Endothelial cell of umbilical vein (primary cell): ENCODE measurements at regions not wholly inside any gene's neighbourhood (a gene's known extent, or its start where the extent isn't known, plus 50 kb on each side); places are given as distances from the start of the nearest gene placed in this dataset.

Experiments
- BruUV-seq: library from RNA; stranded (reverse); fragments of 400-500 nt; replicated peaks from 2 replicates; lab custom pipeline; 2021; lab: Mats Ljungman, UMichigan
- CTCF ChIA-PET: fragments of 300-600, 350-600 bp; sonication (Branson Sonifier 250); formaldehyde crosslinking; loops from one replicate; lab custom pipeline; 2021; ENCODE audit warnings: antibody characterized with exemption, inconsistent platforms; lab: Charles Lee
- POLR2A ChIA-PET: fragments of 300-600, 350-600 bp; sonication (Branson Sonifier 250); formaldehyde crosslinking; loops from one replicate; lab custom pipeline; 2021; ENCODE audit warnings: antibody characterized with exemption, inconsistent platforms; lab: Charles Lee
- DNase-seq: peaks from one replicate; pipeline ENCODE4 v3.0.0-alpha.2; 2011; ENCODE audit warnings: low read depth, low spot score
- FAIRE-seq: peaks from 2 replicates; lab custom pipeline; 2011; peaks lifted over from hg19 to GRCh38; lab: Jason Lieb, UNC
- H2AFZ ChIP-seq: 2 replicates; pipeline ENCODE4 v1.6.0; 2012; ENCODE audit warnings: low read depth, low read length, control low read depth, inconsistent platforms
- H3K27ac ChIP-seq: 2 replicates; pipeline ENCODE4 v1.5.1; 2011; ENCODE audit warnings: low read depth, mild to moderate bottlenecking, control low read depth, low read length, moderate library complexity; ENCODE audit not compliant: insufficient read depth
- H3K27me3 ChIP-seq, 2 experiments: 2 replicates each; pipeline versions ENCODE4 v1.6.0 to v1.6.1; 2011; ENCODE audit warnings: low read length in 2 of 2, mixed read lengths in 1 of 2; ENCODE audit not compliant: control insufficient read depth in 2 of 2, insufficient read depth in 2 of 2
- H3K36me3 ChIP-seq, 2 experiments: 2 replicates in 1 of 2; 3 replicates in 1 of 2; pipeline ENCODE4 v1.5.1; 2011; ENCODE audit warnings: low read length in 2 of 2, mild to moderate bottlenecking in 1 of 2, moderate library complexity in 1 of 2; ENCODE audit not compliant: control insufficient read depth in 2 of 2, insufficient read depth in 2 of 2; ENCODE audit errors: extremely low read depth in 1 of 2
- H3K4me1 ChIP-seq: 3 replicates; pipeline ENCODE4 v1.5.1; 2011; ENCODE audit warnings: mild to moderate bottlenecking, low read length; ENCODE audit not compliant: control insufficient read depth, insufficient read depth; ENCODE audit errors: extremely low read depth
- H3K4me2 ChIP-seq: 2 replicates; pipeline ENCODE4 v1.6.1; 2011; ENCODE audit warnings: low read length, control low read depth, mixed read lengths; ENCODE audit not compliant: insufficient read depth
- H3K4me3 ChIP-seq, 3 experiments: fragments of 200-600 bp in 1 of 3; sonication (generic), shearing (Covaris generic) in 1 of 3; replicated peaks in 1 of 3; 2 replicates each; pipeline ENCODE4 v1.5.1; 2011 to 2016; ENCODE audit warnings: control low read depth in 3 of 3, low read length in 3 of 3, mild to moderate bottlenecking in 2 of 3, inconsistent platforms in 1 of 3, low read depth in 1 of 3, moderate library complexity in 1 of 3; ENCODE audit not compliant: insufficient read depth in 1 of 3
- H3K79me2 ChIP-seq: 2 replicates; pipeline ENCODE4 v1.6.0; 2012; ENCODE audit warnings: low read length, inconsistent platforms; ENCODE audit not compliant: control insufficient read depth, insufficient read depth
- H3K9ac ChIP-seq: replicated peaks from 2 replicates; pipeline ENCODE3; 2011; ENCODE audit warnings: low read length, control low read depth; ENCODE audit not compliant: insufficient read depth; ENCODE audit errors: extremely low read depth
- H3K9me1 ChIP-seq: replicated peaks from 3 replicates; pipeline ENCODE4 v1.6.0; 2011; ENCODE audit warnings: mild to moderate bottlenecking, low read length; ENCODE audit not compliant: control insufficient read depth, insufficient read depth; ENCODE audit errors: extremely low read depth
- H3K9me3 ChIP-seq: replicated peaks from 2 replicates; pipeline ENCODE4 v1.5.1; 2012; ENCODE audit warnings: low read length, inconsistent platforms; ENCODE audit not compliant: control insufficient read depth, insufficient read depth
- H4K20me1 ChIP-seq: replicated peaks from 2 replicates; pipeline ENCODE3; 2011; ENCODE audit warnings: mild to moderate bottlenecking, low read length; ENCODE audit not compliant: control insufficient read depth, insufficient read depth; ENCODE audit errors: extremely low read depth
- CTCF ChIP-seq, 2 donors: IDR thresholded peaks; 1 replicate in 1 of 2; 2 replicates in 1 of 2; pipeline ENCODE4 v1.5.1; 2011; ENCODE audit warnings: low read length in 2 of 2, mild to moderate bottlenecking in 2 of 2, moderate library complexity in 2 of 2, control low read depth in 1 of 2, inconsistent platforms in 1 of 2, low read depth in 1 of 2; ENCODE audit not compliant: insufficient read depth in 1 of 2; ENCODE audit errors: extremely low read depth in 1 of 2
- EZH2 ChIP-seq: IDR thresholded peaks from 2 replicates; pipeline ENCODE4 v1.6.1; 2012; ENCODE audit warnings: borderline replicate concordance, low read depth, mild to moderate bottlenecking, moderate library complexity, low read length, inconsistent platforms; ENCODE audit not compliant: severe bottlenecking
- FOS ChIP-seq: IDR thresholded peaks from 2 replicates; pipeline ENCODE4 v1.6.1; 2011; ENCODE audit warnings: mild to moderate bottlenecking, low read length, moderate library complexity, borderline replicate concordance; ENCODE audit not compliant: insufficient read depth
- GATA2 ChIP-seq: IDR thresholded peaks from 2 replicates; pipeline ENCODE4 v1.7.0; 2011; ENCODE audit warnings: low read depth, mild to moderate bottlenecking, moderate library complexity, mixed read lengths, low read length; ENCODE audit not compliant: insufficient read length, insufficient read depth
- JUN ChIP-seq: IDR thresholded peaks from 2 replicates; pipeline ENCODE4 v1.6.1; 2011; ENCODE audit warnings: borderline replicate concordance, low read depth; ENCODE audit not compliant: insufficient read length, insufficient read depth
- MAX ChIP-seq: IDR thresholded peaks from 2 replicates; pipeline ENCODE4 v1.6.1; 2011; ENCODE audit not compliant: insufficient read depth, insufficient read length
- MYC ChIP-seq: IDR thresholded peaks from one replicate; pipeline ENCODE4 v1.6.1; 2011; ENCODE audit warnings: mild to moderate bottlenecking, low read depth, low read length
- POLR2A ChIP-seq: IDR thresholded peaks from 2 replicates; pipeline ENCODE4 v1.6.1; 2012; ENCODE audit warnings: low read depth, mild to moderate bottlenecking, control low read depth, low read length
- POLR2AphosphoS5 ChIP-seq: IDR thresholded peaks from 2 replicates; pipeline ENCODE4 v1.6.1; 2012; ENCODE audit warnings: low read depth, mild to moderate bottlenecking, control low read depth, low read length, moderate library complexity; ENCODE audit not compliant: insufficient read depth
- dilution Hi-C: fragments of 300-500 bp; cut with MboI; formaldehyde crosslinking; loops from one replicate; pipeline ENCODE4 v1.15.0; 2019; ENCODE audit warnings: low sequenced_read_pairs; ENCODE audit not compliant: extremely low pct_ligation_motif_present
- intact Hi-C: fragments of 100-400 bp; cut with micrococcal nuclease; formaldehyde crosslinking; loops from one replicate; pipeline ENCODE4 v1.10.0; 2022

- ChIA-PET POLR2A (no interaction called here), CTCF (interaction anchor here (1.1 kb wide), 1 partner anchor 22 kb away, joined by 3 read pairs; no protein-coding TSS in a partner anchor)
- H3K9me1 ChIP-seq, result no peaks in the 10 kb centered on the region
- no peaks in the 10 kb centered on the region for H3K4me1 ChIP-seq
- no peak overlapping the region for H2AFZ ChIP-seq
- H3K27ac ChIP-seq, result no peak overlapping the region
- H3K9me3 ChIP-seq, result no peaks in the 10 kb centered on the region
- DNase-seq, result no peak
- dilution Hi-C loops, result no loop called here
- H3K27me3 ChIP-seq, result no peaks in the 10 kb centered on the region
- no peaks in the 10 kb centered on the region for H4K20me1 ChIP-seq
- H3K36me3 ChIP-seq, result no peaks in the 10 kb centered on the region
- no peak for FAIRE-seq
- intact Hi-C loops, result no loop called here
- no peak overlapping the region for H3K4me2 ChIP-seq
- H3K9ac ChIP-seq, result no peak overlapping the region
- no TSS peak for BruUV-seq
- TF ChIP-seq MAX (no peak), CTCF (IDR thresholded peaks at IDR 0.05; ENCODE audit: extremely low read depth in 1 of 2, insufficient read depth in 1 of 2, low read depth in 1 of 2, low read length in 2 of 2) (no peak), POLR2A (no peak), JUN (no peak), FOS (no peak)
- H3K79me2 ChIP-seq, result no peaks in the 10 kb centered on the region
- no peak overlapping the region for H3K4me3 ChIP-seq
These were observed 148.6 kb downstream of the TWIST2 start for GRCh38 chr2:238996331-238997136.

- Histone ChIP-seq H3K4me3 (no peak overlapping the region), H2AFZ (no peak overlapping the region), H4K20me1 (no peaks in the 10 kb centered on the region), H3K79me2 (no peaks in the 10 kb centered on the region), H3K4me1 (no peaks in the 10 kb centered on the region), H3K9me3 (no peaks in the 10 kb centered on the region), H3K9me1 (no peaks in the 10 kb centered on the region), H3K27me3 (no peaks in the 10 kb centered on the region), H3K9ac (no peak overlapping the region), H3K4me2 (no peak overlapping the region), H3K27ac (no peak overlapping the region), H3K36me3 (no peaks in the 10 kb centered on the region)
- POLR2A ChIA-PET, result no interaction called here
- no peak for FAIRE-seq
- intact Hi-C loops, result no loop called here
- dilution Hi-C loops, result no loop called here
- CTCF ChIA-PET, result no interaction called here
- no peak for TF ChIP-seq JUN
- no peak for TF ChIP-seq MYC
- no peak for TF ChIP-seq MAX
- TF ChIP-seq GATA2, result no peak
- no peak for TF ChIP-seq EZH2
- no peak for TF ChIP-seq POLR2A
- no peak for TF ChIP-seq FOS
- TF ChIP-seq CTCF (IDR thresholded peaks at IDR 0.05; ENCODE audit: extremely low read depth in 1 of 2, insufficient read depth in 1 of 2, low read depth in 1 of 2, low read length in 2 of 2), result no peak
- TF ChIP-seq POLR2AphosphoS5, result no peak
- BruUV-seq, result no TSS peak
- no peak for DNase-seq
These were observed 149.2 kb downstream of the TWIST2 start for GRCh38 chr2:238997137-238997390.
